ENCODE measurements at regions not wholly inside any gene's neighbourhood (a gene's known extent, or its start where the extent isn't known, plus 50 kb on each side); places are given as distances from the start of the nearest gene placed in this dataset.
"Not testable (repeated sequence)": the region's sequence is repeated elsewhere in the genome, so short reads cannot be mapped to it uniquely, and the experiment has no call there.

- no peaks in the 10 kb centered on the region for H3K9me3 ChIP-seq (ENCODE audit: control insufficient read depth in 3 of 3, low read length in 3 of 3)
- H3K4me3 ChIP-seq (ENCODE audit: low read length in 3 of 3): no peak overlapping the region
- no peaks in the 10 kb centered on the region for H3K36me3 ChIP-seq (ENCODE audit: control insufficient read depth in 3 of 3, insufficient read depth in 3 of 3, low read length in 3 of 3)
- no peaks in the 10 kb centered on the region for H3K4me1 ChIP-seq (ENCODE audit: control insufficient read depth in 3 of 3, insufficient read depth in 3 of 3, low read length in 3 of 3)
- peaks cover 0 to 3% (median 0%) of the 10 kb centered on the region in 3 donors for H3K27me3 ChIP-seq (ENCODE audit: control insufficient read depth in 3 of 3, insufficient read depth in 3 of 3, low read length in 3 of 3)
- H3K27ac ChIP-seq (ENCODE audit: low read depth, low read length): no peak overlapping the region
- H3K9ac ChIP-seq (ENCODE audit: low read depth in 1 of 3, low read length in 3 of 3): no peak overlapping the region
These were observed 212.6 kb upstream of the MOCS1 start for GRCh38 chr6:40146902-40147301.

- Histone ChIP-seq H3K36me3 (ENCODE audit: control insufficient read depth in 3 of 3, insufficient read depth in 3 of 3, low read length in 3 of 3) (no peaks in the 10 kb centered on the region), H3K9ac (ENCODE audit: low read depth in 1 of 3, low read length in 3 of 3) (no peak overlapping the region), H3K27ac (ENCODE audit: low read depth, low read length) (no peak overlapping the region), H3K4me3 (ENCODE audit: low read length in 3 of 3) (no peak overlapping the region), H3K27me3 (ENCODE audit: control insufficient read depth in 3 of 3, insufficient read depth in 3 of 3, low read length in 3 of 3) (peaks cover 0 to under 1% (median 0%) of the 10 kb centered on the region in 3 donors), H3K4me1 (ENCODE audit: control insufficient read depth in 3 of 3, insufficient read depth in 3 of 3, low read length in 3 of 3) (no peaks in the 10 kb centered on the region), H3K9me3 (ENCODE audit: control insufficient read depth in 3 of 3, low read length in 3 of 3) (no peaks in the 10 kb centered on the region)
These were observed 205.2 kb upstream of the MOCS1 start for GRCh38 chr6:40139447-40139846.

DNA sequence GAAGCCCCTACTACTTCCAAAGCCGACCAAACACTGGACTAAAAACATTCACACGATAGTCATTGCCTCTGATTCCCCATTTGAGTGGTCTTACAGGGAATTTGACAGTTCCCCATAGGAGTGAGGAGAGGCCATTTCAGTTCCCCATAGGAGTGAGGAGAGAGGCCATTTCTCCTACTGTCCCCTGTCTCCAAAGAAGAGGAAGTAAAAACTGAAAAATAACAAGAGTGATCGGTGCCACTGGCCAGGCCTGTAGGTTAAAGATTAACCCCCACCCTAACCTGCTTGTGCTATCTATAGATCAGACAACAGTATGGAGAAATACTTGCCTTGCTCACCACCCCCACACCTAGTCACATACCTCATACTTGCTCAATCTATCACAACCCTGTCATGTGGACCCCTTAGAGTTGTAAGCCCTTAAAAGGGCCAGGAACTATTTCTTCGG, 204.0 kb upstream of the MOCS1 start:
- Histone ChIP-seq H3K27ac (ENCODE audit: low read depth, low read length) (no peak overlapping the region), H3K9me3 (ENCODE audit: control insufficient read depth in 3 of 3, low read length in 3 of 3) (no peaks in the 10 kb centered on the region), H3K4me3 (ENCODE audit: low read length in 3 of 3) (no peak overlapping the region), H3K4me1 (ENCODE audit: control insufficient read depth in 3 of 3, insufficient read depth in 3 of 3, low read length in 3 of 3) (no peaks in the 10 kb centered on the region), H3K36me3 (ENCODE audit: control insufficient read depth in 3 of 3, insufficient read depth in 3 of 3, low read length in 3 of 3) (no peaks in the 10 kb centered on the region), H3K27me3 (ENCODE audit: control insufficient read depth in 3 of 3, insufficient read depth in 3 of 3, low read length in 3 of 3) (no peaks in the 10 kb centered on the region), H3K9ac (ENCODE audit: low read depth in 1 of 3, low read length in 3 of 3) (no peak overlapping the region)

DNA sequence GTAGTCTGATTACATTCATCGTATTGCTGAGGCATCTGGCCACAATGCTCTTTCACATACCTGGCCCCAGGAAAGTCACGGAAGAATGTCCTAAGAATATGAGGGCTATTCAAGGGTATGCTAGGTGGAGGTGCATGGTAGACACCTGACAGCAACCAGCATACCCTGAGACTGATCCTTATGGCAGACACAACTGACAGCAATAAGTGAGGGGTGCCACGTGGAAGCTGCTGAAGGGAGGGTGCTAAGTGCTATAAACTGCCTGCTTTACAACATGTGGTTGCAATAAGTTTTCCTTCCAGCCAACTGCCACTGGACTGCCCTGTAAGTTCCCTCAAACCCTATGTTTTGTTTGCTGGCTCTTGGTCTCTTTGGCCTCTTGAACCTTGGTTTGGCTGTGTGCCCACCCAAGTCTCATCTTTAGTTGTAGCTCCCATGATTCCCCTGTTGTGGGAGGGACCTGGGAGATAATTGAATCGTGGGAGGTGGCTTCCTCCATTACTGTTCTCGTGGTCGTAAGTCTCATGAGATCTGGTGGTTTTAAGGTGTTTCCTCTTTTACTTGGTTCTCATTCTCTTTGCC, 201.3 kb upstream of the MOCS1 start:
- no peak overlapping the region for H3K27ac ChIP-seq (ENCODE audit: low read depth, low read length)
- H3K9ac ChIP-seq (ENCODE audit: low read depth in 1 of 3, low read length in 3 of 3): no peak overlapping the region
- peaks cover 0 to 4% (median 0%) of the 10 kb centered on the region in 3 donors for H3K27me3 ChIP-seq (ENCODE audit: control insufficient read depth in 3 of 3, insufficient read depth in 3 of 3, low read length in 3 of 3)
- no peaks in the 10 kb centered on the region for H3K36me3 ChIP-seq (ENCODE audit: control insufficient read depth in 3 of 3, insufficient read depth in 3 of 3, low read length in 3 of 3)
- no peaks in the 10 kb centered on the region for H3K4me1 ChIP-seq (ENCODE audit: control insufficient read depth in 3 of 3, insufficient read depth in 3 of 3, low read length in 3 of 3)
- no peak overlapping the region for H3K4me3 ChIP-seq (ENCODE audit: low read length in 3 of 3)
- no peaks in the 10 kb centered on the region for H3K9me3 ChIP-seq (ENCODE audit: control insufficient read depth in 3 of 3, low read length in 3 of 3)

DNA sequence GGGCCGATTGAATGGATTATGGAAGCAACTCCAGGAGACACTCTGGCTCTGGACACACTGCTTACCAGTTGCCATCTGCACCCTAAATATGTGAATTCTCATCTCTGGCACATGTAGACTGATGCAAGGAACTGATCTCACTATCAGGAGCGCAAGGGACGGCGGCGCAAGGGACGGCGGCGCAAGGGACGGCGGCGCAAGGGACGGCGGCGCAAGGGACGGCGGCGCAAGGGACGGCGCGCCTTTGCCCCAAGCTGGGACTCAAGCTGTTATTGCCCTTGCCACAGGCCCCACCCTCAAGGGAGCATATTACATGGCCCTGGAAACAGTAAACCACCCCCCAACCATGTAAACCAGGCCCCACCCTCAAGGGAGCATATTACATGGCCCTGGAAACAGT, 199.7 kb upstream of the MOCS1 start:
- H3K36me3 ChIP-seq (ENCODE audit: control insufficient read depth in 3 of 3, insufficient read depth in 3 of 3, low read length in 3 of 3); H3K4me3 ChIP-seq (ENCODE audit: low read length in 3 of 3); H3K9ac ChIP-seq (ENCODE audit: low read depth in 1 of 3, low read length in 3 of 3); H3K9me3 ChIP-seq (ENCODE audit: control insufficient read depth in 3 of 3, low read length in 3 of 3); H3K27ac ChIP-seq (ENCODE audit: low read depth, low read length); H3K27me3 ChIP-seq (ENCODE audit: control insufficient read depth in 3 of 3, insufficient read depth in 3 of 3, low read length in 3 of 3); H3K4me1 ChIP-seq (ENCODE audit: control insufficient read depth in 3 of 3, insufficient read depth in 3 of 3, low read length in 3 of 3): not testable (repeated sequence)

DNA sequence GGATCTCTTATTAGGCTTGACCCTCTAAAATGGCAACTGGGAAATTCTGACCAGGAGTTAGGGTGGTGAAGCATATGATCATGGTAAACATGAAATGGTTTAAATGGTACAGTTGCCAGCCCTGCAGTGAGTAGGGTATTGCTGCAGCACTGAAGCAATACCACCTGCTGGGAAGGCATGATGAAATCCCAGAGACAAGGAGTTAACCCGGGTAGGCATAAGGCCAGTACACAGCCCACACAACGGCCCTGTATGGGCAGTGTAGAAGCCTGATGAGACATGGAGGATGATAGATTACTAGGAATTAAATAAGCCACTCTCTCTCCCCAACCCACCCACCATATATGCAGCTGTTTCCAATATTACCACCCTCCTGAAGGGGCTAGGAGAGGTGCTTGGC, 197.4 kb upstream of the MOCS1 start:
- Histone ChIP-seq H3K36me3 (ENCODE audit: control insufficient read depth in 3 of 3, insufficient read depth in 3 of 3, low read length in 3 of 3) (no peaks in the 10 kb centered on the region), H3K27ac (ENCODE audit: low read depth, low read length) (no peak overlapping the region), H3K4me3 (ENCODE audit: low read length in 3 of 3) (no peak overlapping the region), H3K4me1 (ENCODE audit: control insufficient read depth in 3 of 3, insufficient read depth in 3 of 3, low read length in 3 of 3) (no peaks in the 10 kb centered on the region), H3K9me3 (ENCODE audit: control insufficient read depth in 3 of 3, low read length in 3 of 3) (peaks cover 0 to 2% (median 0%) of the 10 kb centered on the region in 3 donors), H3K27me3 (ENCODE audit: control insufficient read depth in 3 of 3, insufficient read depth in 3 of 3, low read length in 3 of 3) (peaks cover 0 to 9% (median 0%) of the 10 kb centered on the region in 3 donors), H3K9ac (ENCODE audit: low read depth in 1 of 3, low read length in 3 of 3) (no peak overlapping the region)

DNA sequence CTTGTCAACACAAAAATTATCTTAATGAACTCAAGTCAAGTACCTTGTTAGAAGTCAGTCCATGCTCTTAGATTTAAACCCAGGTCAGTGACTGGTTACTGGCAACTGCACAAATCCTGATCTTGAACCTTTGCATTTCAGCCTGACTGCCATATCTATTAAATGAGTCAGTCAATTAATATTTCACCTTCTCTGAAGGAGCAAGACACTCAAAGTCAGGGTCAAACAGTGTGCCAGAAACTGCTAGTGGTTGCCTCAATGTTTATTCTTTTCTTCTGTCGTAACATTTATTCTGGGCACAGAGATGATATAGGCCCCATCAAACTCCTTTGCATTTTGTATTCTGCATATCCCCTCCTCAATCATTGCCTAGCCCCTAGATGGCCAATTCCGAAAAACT, 193.9 kb upstream of the MOCS1 start:
- Histone ChIP-seq H3K9ac (ENCODE audit: low read depth in 1 of 3, low read length in 3 of 3) (no peak overlapping the region), H3K27me3 (ENCODE audit: control insufficient read depth in 3 of 3, insufficient read depth in 3 of 3, low read length in 3 of 3) (peaks cover 0 to 9% (median 0%) of the 10 kb centered on the region in 3 donors), H3K4me3 (ENCODE audit: low read length in 3 of 3) (no peak overlapping the region), H3K9me3 (ENCODE audit: control insufficient read depth in 3 of 3, low read length in 3 of 3) (peaks cover 0 to 2% (median 0%) of the 10 kb centered on the region in 3 donors), H3K36me3 (ENCODE audit: control insufficient read depth in 3 of 3, insufficient read depth in 3 of 3, low read length in 3 of 3) (no peaks in the 10 kb centered on the region), H3K27ac (ENCODE audit: low read depth, low read length) (no peak overlapping the region), H3K4me1 (ENCODE audit: control insufficient read depth in 3 of 3, insufficient read depth in 3 of 3, low read length in 3 of 3) (no peaks in the 10 kb centered on the region)

- Histone ChIP-seq H3K27me3 (ENCODE audit: control insufficient read depth in 3 of 3, insufficient read depth in 3 of 3, low read length in 3 of 3) (peaks cover 0 to 4% (median 0%) of the 10 kb centered on the region in 3 donors), H3K4me1 (ENCODE audit: control insufficient read depth in 3 of 3, insufficient read depth in 3 of 3, low read length in 3 of 3) (no peaks in the 10 kb centered on the region), H3K9me3 (ENCODE audit: control insufficient read depth in 3 of 3, low read length in 3 of 3) (peaks cover 0 to 2% (median 0%) of the 10 kb centered on the region in 3 donors), H3K27ac (ENCODE audit: low read depth, low read length) (no peak overlapping the region), H3K9ac (ENCODE audit: low read depth in 1 of 3, low read length in 3 of 3) (no peak overlapping the region), H3K4me3 (ENCODE audit: low read length in 3 of 3) (no peak overlapping the region), H3K36me3 (ENCODE audit: control insufficient read depth in 3 of 3, insufficient read depth in 3 of 3, low read length in 3 of 3) (no peaks in the 10 kb centered on the region)
These were observed 191.6 kb upstream of the MOCS1 start for GRCh38 chr6:40125680-40126394.

GRCh38 chr6:40124924-40125323, 190.7 kb upstream of the MOCS1 start:
- H3K27me3 ChIP-seq (ENCODE audit: control insufficient read depth in 3 of 3, insufficient read depth in 3 of 3, low read length in 3 of 3): peaks cover 0 to 1% (median 0%) of the 10 kb centered on the region in 3 donors
- H3K9ac ChIP-seq (ENCODE audit: low read depth in 1 of 3, low read length in 3 of 3): no peak overlapping the region
- H3K36me3 ChIP-seq (ENCODE audit: control insufficient read depth in 3 of 3, insufficient read depth in 3 of 3, low read length in 3 of 3): no peaks in the 10 kb centered on the region
- H3K27ac ChIP-seq (ENCODE audit: low read depth, low read length): no peak overlapping the region
- no peaks in the 10 kb centered on the region for H3K4me1 ChIP-seq (ENCODE audit: control insufficient read depth in 3 of 3, insufficient read depth in 3 of 3, low read length in 3 of 3)
- H3K4me3 ChIP-seq (ENCODE audit: low read length in 3 of 3): no peak overlapping the region
- peaks cover 0 to 2% (median 0%) of the 10 kb centered on the region in 3 donors for H3K9me3 ChIP-seq (ENCODE audit: control insufficient read depth in 3 of 3, low read length in 3 of 3)

DNA sequence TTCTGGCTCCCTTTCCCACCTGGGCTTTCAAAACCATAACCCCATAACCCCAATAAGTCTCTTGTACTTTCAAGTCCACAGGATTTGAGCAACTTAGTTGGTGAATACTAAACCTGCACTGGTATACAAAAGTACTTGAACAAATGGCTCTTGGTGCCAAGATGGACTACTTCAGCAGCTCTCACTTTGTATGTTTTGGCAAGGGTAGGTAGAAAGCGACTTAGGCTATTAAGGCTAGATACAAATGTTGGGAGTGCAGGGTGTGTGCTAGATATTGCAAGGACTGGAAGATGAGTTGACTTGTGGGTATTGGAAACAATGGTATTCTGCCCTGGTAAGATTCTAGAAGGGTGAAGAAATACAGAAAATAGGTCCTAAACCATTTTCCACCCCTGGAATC, 182.6 kb upstream of the MOCS1 start:
- H3K4me1 ChIP-seq (ENCODE audit: control insufficient read depth in 3 of 3, insufficient read depth in 3 of 3, low read length in 3 of 3): no peaks in the 10 kb centered on the region
- peaks cover 0 to 4% (median 2%) of the 10 kb centered on the region in 3 donors for H3K27me3 ChIP-seq (ENCODE audit: control insufficient read depth in 3 of 3, insufficient read depth in 3 of 3, low read length in 3 of 3)
- H3K4me3 ChIP-seq (ENCODE audit: low read length in 3 of 3): no peak overlapping the region

More for the DNA sequence above, 182.6 kb upstream of the MOCS1 start:
- no peaks in the 10 kb centered on the region for H3K36me3 ChIP-seq (ENCODE audit: control insufficient read depth in 3 of 3, insufficient read depth in 3 of 3, low read length in 3 of 3)
- H3K9me3 ChIP-seq (ENCODE audit: control insufficient read depth in 3 of 3, low read length in 3 of 3): no peaks in the 10 kb centered on the region
- H3K27ac ChIP-seq (ENCODE audit: low read depth, low read length): no peak overlapping the region
- H3K9ac ChIP-seq (ENCODE audit: low read depth in 1 of 3, low read length in 3 of 3): no peak overlapping the region

Measured in skeletal muscle tissue (tissue), 3 donors.